GM19023 (cell line): ENCODE measurements at regions not wholly inside any gene's neighbourhood (a gene's known extent, or its start where the extent isn't known, plus 50 kb on each side); places are given as distances from the start of the nearest gene placed in this dataset.

ENCODE experiments used
- ATAC-seq: cut with Tn5 transposase; IDR thresholded peaks from one replicate; pipeline ENCODE4 v1.9.1; 2021; ENCODE audit warnings: mild to moderate bottlenecking, moderate library complexity; ENCODE audit not compliant: unreplicated experiment

DNA sequence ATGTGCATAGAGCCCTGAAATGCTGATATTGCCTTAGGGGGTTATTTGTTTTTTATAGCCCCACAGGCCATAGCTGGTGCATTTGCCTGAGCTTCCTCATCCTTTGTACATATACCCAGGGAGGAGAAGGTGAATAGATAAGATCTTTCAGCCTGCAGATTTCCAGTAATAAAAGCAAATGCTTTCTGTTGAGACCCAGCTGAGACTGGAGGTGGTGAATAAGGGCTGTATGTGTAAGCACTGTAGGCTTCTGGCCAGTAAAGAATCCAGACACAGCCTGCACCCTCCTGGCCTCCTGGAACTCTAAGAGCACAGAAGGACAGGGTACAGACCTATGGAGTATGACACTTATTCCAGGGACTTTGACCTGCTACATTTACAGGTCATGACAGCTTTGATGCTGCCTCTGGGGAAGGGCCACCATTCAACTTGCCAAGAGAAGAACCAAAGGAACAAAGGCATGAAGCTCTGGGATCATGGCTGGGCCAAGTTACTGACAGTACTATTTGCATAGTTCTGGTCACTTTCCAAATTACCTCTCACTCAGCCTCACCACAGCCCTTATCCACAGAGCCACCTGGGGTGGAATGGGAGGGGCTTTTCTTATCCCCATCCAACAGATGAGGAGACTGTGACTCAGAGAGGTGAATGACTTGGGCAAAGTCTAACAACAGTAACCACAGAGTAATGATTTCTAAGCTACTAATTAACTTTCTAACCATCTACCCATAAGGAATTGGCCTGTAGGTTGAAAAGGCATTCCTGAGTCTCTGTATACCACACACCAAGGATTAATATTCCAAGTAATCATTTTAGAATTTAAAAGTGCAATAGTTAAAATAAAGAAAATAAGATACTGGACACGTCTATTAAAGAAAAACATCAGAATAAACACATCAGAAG is 604.5 kb upstream of the KLF4 start:
- ATAC-seq = no peak

DNA sequence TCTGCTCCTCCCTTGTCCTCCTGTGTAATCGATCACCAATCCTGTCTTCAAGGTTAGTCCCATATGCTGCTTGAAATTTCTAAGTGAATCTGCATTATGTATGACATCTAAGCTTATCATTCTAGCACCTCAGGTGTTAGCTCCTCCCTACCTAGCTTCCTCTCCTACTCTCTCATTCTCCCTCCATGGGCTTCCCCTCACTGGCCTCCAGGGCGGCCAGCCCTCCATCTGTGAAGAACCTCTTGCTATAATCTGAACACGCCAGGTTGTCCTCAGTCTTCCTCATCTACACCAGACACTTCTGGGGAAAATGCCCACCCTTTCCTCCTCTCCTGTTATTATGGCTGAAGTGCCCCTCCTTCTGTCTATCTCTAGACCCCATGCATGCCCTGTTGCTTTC is 599.3 kb upstream of the KLF4 start:
- no peak for ATAC-seq

DNA sequence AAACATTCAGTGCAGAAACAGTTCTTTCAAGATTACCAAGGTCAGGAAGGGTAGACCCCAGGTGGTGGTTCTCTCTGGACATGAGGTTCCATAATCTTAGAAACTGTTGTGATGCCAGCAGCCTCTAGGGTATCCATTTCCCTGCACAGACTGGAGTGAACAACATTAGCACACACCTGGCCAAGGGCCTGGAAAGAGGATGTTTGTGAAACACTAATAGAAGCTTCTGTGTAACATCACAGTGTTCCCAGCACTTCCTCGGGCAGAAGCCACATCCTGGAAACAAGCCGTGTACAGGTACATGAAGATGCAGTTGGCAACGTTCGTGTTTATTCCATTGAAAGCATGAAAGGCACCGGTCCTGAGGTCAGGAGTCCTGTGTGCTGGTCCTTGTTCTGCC is 598.2 kb upstream of the KLF4 start:
- no peak for ATAC-seq

DNA sequence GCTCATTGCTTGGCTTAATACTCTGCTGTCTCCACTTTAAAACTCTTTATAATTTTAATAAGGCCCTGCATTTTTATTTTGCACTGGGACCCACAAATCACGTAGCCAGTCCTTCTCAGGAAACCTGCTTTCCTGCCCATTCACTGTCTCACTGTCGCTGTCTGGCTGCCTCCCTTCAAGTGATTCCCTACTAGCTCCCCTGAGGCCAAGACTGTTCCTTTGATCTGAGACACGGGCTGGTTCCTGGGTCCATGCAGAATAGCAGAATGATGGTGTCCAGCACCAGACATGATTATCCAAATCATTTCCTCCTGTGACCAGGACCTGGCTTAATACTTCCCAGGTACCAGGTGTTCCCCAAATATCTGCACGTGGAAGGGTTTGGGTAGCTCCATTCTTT is 597.1 kb upstream of the KLF4 start:
- no peak for ATAC-seq

DNA sequence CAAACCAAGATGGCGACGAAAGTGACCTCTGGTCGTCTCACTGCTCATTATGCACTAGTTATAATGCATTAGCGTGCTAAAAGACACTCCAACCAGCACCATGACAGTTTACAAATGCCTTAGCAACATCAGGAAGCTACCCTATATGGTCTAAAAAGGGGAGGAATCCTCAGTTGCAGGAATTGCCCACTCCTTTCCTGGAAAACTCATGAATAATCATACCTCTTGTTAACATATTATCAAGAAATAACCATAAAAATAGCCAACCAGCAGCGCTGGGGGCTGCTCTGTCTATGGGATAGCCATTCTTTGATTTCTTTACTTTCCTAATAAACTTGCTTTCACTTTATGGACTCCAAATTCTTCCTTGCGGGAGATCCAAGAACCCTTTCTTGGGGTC is 595.7 kb upstream of the KLF4 start:
- no peak for ATAC-seq

DNA sequence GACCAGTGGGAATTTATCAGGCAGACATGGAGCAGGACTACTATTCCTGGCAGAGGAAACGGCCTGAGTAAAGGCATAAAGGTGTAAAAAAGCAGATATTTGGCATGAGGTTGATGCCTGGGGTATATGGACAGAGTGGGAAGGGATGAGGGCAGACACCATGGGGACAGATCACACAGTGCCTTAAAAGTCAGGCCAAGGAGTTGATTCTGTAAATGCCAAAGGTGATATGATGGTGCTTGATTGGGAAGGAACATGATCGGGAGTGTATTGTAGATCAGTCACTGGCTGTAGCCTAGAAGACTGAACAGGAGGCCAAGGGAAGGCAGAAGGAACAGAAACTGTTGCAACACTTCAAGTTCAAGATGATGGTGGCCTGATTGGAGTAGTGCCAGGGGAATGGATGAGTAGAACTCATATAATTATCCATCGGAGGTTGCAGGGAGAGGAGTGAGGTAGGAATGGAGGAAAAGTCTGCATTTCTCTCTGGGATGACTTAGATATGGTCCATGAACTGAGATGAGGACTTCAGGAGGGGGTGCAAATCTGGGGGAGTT is 594.3 kb upstream of the KLF4 start:
- ATAC-seq = no peak

DNA sequence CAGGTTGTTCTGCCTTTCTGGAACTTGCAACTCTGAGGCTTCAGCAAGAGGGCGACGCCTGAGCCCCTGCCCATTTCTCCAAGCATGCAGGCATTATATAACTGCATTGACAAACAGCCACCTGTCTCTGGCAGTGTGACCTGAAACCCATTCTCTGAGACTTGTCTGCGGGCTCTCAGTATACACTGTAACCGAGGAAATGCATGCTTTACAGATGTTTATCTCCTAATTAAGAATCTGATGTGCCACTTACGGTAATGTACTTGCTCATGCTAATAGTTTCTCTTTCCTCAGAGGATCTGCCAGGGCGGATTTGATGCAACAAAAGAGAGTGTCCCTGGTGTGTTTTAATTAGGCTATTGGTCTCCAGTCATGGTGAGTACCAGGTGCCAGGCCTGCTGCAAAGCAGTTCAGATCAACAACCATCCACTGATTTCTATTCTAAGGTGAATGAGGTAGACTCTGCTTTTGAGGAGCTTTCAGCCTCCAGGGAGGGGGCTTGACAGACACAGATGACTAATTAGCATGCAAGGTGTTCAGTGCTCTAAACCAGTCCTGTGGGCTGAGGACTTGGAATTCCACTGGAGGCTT is 593.7 kb upstream of the KLF4 start:
- ATAC-seq = no peak

DNA sequence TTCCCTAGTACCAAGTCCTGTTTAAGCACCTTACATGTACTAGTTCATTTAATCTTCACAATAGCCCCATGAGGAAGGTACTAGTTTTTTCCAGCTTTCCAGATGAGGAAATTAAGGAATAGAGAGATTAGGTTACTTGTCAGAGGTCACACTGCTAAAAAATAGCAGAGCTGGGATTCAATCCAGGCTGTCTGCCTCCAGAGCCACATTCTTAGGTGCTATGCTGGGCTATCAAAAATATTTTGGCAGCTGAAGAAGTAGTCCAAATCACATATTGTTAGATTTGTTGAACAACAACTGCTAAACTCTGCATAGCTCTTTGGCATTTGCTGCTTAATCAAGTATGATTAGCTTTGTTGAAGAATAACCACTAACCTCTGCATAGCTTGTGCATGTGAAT is 591.5 kb upstream of the KLF4 start:
- no peak for ATAC-seq

DNA sequence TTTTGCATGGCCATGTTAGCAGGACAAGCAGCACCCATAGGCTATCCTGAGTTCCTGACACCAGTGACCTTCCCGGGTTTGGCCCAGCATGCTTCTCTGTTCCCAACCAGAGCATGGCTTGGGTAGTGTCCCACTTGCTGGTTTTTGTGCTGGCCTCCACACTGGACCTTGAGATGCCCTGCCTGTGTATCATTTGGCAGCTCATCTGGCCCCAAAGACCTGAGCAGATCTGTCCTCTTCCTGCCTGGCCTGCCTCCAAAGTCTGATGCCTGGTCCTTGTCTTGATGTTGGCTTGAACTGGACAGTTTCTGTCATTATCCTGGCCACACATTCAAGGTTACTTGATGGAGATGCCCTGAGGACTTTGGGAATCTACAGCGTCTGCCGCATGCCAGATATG is 590.7 kb upstream of the KLF4 start:
- no peak for ATAC-seq

DNA sequence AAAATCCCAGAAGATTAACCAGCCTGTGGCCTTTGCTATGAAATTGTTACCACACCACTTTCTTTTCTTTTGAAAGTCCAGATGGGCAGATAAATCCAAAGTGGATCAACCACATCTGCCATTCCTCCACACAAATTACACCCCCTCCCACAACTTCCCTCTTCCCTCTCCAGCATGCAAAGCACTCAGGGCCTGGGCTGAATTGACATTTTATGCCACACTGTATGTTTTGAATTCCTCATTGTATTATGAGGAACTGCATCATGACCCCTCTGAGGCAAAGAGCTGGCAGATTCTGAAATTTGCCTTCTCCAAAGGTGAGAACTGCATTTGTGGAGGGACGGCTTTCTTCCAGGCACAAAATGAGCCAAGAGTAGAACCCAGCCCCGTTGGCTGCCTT is 589.2 kb upstream of the KLF4 start:
- no peak for ATAC-seq

DNA sequence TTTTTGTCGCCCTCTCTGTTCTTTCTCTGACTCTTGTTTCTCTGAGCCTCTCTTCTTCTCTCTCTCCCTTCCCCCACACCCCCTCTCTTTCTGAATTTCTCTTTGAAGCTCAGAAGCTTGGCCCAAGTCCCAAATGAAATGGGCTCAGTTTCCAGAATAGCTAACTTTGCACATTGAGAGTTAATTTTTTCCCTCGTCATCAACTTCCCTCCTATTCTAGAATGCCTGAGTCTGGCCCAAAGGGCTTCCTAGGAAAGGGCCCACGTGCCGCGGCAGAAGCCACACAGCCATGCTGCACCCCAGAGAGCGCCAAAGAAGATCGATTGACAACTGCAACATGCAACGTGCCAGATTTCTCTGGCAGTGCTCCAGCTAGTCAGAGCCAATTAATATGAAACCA is 588.8 kb upstream of the KLF4 start:
- no peak for ATAC-seq

DNA sequence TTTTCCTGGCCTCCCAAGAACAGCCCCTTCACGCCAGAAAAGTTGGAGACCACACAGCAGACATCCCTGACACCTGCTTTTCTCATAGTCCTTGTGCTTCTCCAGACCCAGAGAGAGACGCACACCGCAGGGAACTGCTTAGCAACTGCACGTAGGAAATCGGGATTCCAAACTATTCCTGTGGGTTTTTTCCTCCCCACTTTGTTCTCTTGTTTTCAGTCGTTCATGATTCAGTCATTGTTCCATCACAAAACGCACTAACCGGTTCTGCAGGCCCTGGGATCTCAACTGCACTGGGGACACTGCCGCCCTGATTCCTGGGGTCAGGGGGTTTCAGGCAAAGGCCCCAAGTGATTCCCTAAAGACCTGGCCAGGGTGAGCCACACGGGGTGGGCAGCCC is 588.0 kb upstream of the KLF4 start:
- ATAC-seq = no peak

DNA sequence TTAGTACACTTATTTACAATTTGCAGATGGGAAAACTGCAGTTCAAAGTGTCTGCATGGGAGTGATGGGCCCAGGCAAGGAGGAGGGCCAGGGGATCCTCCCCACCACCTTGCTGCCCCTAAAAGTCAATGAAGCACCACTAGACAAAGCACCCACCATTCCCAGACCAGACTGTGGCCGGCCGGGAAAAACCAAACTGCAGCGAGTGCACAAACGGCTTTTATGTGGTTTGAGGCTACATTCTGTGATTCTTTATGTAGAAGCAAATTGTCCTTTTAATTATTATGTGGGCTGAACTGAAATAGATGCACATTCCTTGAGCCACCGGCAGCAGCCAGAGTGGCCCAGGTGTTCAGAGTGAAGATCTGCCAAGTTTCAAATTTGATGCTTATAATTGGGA is 585.3 kb upstream of the KLF4 start:
- no peak for ATAC-seq

DNA sequence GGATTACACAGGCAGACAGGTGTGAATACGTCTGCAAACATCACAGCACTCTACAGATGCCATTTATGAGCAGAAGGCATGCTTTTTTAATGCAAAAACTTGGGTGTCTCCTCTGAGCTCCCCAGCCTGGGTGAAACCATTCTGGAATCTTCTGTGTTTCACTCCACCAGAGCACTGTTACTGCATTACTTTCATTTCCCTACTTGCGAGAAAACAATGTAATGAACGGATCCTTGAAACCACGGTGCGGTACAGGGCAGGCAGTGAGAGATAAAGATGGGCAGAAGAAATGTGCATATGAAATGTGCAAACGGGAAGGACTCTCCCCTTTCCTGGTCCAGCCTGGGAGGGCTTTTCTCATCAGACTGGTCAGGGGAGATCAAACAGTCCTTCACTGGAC is 584.3 kb upstream of the KLF4 start:
- ATAC-seq = no peak

DNA sequence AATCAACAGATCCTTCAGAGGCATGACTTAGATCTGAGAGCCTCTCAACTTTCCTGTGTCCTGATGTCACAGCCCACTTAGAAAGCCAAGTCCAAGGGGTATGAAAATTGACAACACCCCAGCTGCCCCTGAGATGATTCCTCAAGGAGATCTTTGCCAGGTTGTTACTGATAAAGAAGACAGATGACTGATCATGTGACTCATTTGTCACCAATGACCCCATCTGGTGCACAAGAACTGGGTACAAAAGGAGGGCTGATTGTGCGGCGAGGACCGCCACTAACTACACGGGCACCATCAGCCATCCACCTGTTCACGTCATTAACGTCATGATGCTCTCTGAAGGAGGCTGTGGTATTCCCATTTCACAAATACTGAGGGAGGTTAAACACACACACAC is 583.2 kb upstream of the KLF4 start:
- no peak for ATAC-seq

DNA sequence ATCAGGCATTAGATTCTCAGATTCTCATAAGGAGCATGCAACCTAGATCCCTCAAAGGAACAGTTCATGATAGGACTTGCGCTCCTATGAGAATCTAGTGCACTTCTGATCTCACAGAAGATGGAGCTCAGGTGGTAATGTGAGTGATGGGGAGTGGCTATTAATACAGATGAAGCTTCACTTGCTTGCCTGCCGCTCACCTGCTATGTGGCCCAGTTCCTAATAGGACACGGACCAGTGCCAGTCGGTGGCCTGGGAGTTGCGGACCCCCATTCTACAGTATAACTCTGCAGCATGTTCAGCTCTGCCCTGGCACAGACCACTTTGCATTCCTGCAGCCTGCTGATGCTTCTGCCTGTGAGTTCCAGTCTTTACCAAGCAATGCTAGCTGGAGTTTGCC is 581.3 kb upstream of the KLF4 start:
- no peak for ATAC-seq

DNA sequence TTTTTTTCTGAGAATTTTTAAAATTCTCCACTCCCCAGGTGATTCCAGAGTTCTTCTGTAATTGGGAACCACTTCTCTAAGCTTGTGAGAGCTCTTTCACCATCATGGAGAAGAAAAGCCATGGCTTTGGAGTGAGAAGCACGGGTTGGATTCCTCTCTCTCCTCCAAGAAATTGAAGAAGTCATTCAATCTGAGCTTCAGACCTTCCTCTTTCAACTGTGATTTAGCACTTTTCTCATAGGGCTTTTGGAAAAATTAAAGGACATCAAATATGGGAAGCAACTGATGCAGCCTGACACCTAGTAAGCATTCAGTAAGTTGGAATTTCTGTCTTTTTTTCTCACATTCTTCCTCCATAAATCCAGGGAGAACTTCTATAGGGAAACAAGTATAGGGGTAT is 580.4 kb upstream of the KLF4 start:
- no peak for ATAC-seq

DNA sequence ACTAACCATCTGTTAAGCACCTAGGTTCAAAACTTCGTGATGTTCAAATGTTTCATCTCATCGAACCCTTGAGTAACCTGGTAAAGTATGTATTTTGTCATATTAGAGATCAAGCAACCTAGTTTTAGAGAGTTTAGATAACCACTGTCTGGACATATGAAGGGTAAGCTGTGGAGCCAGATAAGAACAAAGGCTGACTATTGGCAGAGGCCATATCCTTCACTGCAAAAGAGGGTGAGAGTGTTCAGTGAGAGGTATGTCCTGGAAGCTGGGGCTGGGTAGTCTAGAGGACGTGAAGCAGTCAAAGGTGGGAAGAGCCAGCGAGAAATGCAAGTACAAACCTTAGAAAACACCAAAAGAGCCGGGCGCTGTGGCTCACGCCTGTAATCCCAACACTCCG is 573.1 kb upstream of the KLF4 start:
- ATAC-seq = no peak

DNA sequence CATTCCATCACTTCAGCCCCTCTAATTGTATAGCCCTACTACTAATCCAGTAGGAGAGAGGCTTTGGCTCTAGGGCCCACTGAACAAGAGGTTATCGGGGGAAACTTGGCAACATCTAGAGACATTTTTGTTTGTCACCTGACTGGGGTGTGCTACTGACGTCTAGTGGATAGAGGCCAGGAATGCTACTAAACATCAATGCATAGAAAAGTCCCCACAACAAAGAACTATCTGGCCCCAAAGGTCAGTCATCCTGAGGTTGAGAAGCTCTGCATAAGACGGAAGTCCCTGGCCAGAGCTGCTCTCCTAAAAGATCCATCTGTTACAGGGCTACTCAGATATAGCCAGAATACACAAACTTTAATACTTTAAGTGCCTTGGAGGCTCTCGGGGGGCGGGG is 570.6 kb upstream of the KLF4 start:
- no peak for ATAC-seq

DNA sequence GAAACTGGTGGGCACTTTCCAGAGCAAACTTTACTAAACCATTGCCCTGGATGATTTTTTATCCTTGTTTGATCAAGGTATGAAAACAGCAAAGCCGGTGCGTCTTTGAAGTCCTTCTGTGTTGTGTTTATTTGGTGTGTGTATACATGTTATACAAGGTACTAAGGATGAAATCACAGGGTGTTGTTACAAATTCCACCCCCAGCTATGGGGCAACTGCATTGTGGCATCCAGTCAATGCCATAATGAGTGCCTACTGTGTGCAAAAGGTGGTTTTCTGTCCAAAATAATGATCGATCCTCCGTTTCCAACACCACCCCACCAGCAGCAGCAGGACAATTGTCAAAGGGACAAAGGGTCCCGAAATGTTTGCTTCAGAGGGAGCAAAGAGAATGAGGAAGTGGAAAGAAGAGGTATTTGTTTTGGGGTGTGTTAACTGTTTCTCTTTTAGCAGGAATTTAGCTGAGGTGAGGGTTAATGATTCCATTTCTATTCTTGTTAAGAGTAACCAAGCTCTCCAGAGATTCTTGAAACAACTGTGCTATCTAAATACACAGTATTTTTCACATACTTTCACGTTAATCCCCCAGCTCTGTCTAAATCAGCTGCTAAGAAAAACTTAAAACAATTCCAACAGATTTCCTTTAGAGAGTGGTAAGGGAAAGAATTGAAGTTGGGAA is 568.7 kb upstream of the KLF4 start:
- no peak for ATAC-seq

DNA sequence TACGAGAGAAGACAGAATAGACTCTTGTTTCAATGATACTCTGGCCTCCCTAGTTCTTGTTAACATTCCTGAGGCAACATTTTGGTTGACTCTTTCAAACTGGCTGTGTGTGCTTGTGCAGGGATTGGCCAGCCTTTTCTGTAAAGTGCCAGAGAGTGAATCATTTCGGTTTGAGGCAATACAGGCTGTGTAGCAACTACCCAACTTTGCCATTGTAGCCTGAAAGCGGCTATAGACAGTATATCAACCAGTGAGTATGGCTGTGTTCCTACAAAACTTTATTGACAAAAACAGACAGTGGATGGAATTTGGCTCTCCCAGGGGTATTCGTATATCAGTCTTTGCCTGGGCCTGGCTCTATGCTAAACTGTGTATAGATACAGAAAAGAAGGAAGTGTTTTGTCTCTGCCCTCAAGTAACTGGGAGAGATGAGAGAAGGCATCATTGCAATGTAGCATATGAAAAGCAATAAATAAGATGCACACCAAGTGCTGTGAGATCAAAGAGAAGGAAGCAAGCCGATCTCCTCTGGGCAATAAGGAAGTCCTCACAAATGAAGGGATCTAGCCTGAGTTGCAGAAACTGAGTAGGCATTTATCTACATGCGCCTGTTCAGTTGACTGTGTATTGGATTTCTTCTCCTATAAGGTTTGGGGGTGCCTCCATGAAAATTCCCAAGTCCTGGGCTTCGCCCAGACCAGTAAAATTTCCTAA is 568.0 kb upstream of the KLF4 start:
- ATAC-seq = no peak
